ENCODE measurements at regions not wholly inside any gene's neighbourhood (a gene's known extent, or its start where the extent isn't known, plus 50 kb on each side); places are given as distances from the start of the nearest gene placed in this dataset.
A peak's percentile ranks its signal among the peaks of the same experiment; 100 is the strongest.

DNA sequence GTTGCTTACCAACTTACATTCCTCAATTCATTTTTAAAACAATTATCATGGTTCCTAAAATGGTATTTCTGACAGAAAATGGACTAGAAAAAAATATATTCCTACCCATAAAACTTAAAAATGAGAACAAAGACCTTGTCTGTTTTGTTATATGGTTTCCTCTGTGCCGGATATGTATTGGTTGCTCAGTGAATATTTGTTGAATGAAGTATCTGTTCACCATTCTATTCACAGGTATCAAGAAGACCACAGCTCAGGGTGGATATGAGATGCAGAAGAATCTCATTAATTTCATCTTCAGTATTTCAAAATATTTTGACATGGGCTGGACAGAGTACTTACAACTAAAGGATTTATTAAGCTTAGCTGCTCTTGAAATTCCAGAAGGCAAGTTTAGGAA is 58.1 kb downstream of the TUSC7 start:
- no peak for DNase-seq
- Histone ChIP-seq H3K4me3 (no peak overlapping the region), H3K9me3 (no peaks in the 10 kb centered on the region), H3K27me3 (no peaks in the 10 kb centered on the region), H3K36me3 (no peaks in the 10 kb centered on the region), H3K4me1 (no peaks in the 10 kb centered on the region), H3K27ac (no peak overlapping the region)
- no peak for TF ChIP-seq CTCF (IDR thresholded peaks at IDR 0.05)
- intact Hi-C loops (cut with DNase I; ENCODE audit: low total_unique reads) = no loop called here

DNA sequence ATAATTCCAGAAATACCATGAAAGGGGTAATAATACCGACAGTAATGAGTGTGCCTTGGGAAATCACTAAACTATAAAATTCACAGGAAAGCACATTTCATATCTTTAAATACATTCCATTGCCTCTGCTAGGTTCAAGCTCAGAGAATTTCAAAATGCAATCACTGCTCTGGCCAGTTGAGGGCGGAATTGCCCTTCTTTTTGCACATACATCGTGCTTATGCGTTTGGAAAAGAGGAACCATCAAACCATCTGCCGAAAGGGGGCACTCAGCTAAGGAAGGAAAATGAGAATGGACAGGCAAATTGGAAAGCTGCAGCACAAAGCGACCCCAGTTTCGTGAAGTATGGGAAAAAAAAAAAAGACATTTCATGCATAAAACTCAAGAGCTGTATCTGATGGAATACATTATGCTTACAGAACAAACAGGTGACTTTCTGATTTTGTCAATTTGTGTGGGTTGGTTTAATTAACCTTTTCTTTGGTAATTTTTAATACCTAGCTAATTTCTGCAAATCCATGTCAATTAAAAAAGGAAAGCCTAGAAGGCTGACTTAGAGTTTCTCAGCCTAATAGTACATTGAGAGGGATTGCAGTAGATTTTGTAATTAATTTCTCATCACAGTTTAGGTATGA is 61.4 kb downstream of the TUSC7 start:
- intact Hi-C loops (cut with DNase I; ENCODE audit: low total_unique reads) = loop anchor here (10.0 kb wide), 1 partner anchor 754 kb away; no protein-coding TSS in a partner anchor
- DNase-seq = peak; percentile 64 to 68
- Histone ChIP-seq H3K27ac (no peak overlapping the region), H3K27me3 (no peaks in the 10 kb centered on the region), H3K36me3 (no peaks in the 10 kb centered on the region), H3K4me3 (no peak overlapping the region), H3K4me1 (no peaks in the 10 kb centered on the region), H3K9me3 (no peaks in the 10 kb centered on the region)
- peak; percentile 68 to 77 for TF ChIP-seq CTCF (IDR thresholded peaks at IDR 0.05)

DNA sequence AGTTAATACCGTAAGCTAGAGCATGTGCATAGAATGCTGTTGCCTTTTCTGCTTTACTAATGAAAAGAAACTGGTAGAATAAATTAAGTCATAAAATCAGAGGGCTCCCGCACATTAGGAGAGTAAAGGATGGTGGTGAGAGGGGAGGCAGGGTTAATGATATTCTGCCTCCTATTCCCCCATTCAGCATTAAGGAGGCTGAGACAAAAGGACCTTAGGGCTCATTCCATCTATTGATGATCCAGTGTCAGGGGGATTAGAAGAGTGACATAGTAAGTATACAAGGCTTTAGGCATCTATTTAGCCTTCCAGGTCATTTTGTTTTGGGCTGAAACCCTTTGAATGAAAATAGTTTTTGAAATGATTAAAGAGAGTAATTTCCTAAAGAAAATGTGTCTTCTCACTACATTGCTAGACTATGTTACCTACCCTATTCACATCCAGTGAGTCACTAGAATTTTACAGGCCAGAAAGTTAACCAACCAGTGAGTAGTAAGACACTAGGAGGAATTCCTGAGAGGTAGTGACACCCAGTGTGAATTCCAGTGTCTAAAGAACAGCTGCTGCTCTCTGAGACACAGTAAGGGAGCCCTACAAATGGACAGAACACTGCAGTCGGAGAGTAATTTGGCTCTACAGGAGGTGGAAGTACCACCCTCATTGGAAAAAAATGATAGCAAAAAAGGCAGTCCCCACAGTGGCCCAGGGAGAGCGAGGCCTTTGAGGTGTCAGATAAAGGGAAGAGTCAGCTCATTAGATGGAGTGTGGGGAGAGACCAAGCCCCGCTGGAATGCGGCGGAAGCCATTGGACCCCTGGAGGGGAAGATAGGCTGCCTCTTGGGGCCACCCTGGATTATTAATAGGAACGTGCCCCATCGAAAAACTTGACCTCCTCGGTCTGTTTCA is 67.6 kb downstream of the TUSC7 start:
- H3K4me3 ChIP-seq = no peak overlapping the region
- intact Hi-C loops (cut with DNase I; ENCODE audit: low total_unique reads) = loop anchor here (10.0 kb wide), 1 partner anchor 748 kb away; no protein-coding TSS in a partner anchor
- DNase-seq = no peak
- H3K27me3 ChIP-seq = no peaks in the 10 kb centered on the region
- H3K27ac ChIP-seq = no peak overlapping the region
- no peak for TF ChIP-seq CTCF (IDR thresholded peaks at IDR 0.05)
- H3K9me3 ChIP-seq = no peaks in the 10 kb centered on the region
- H3K4me1 ChIP-seq = no peaks in the 10 kb centered on the region
- no peaks in the 10 kb centered on the region for H3K36me3 ChIP-seq

GRCh38 chr3:116785226-116785625 is 75.6 kb downstream of the TUSC7 start:
- intact Hi-C loops (cut with DNase I; ENCODE audit: low total_unique reads) = no loop called here
- Histone ChIP-seq H3K36me3 (no peaks in the 10 kb centered on the region), H3K27ac (no peak overlapping the region), H3K4me1 (peaks cover 0 to 6% (median 2%) of the 10 kb centered on the region in 4 donors), H3K27me3 (no peaks in the 10 kb centered on the region), H3K4me3 (no peak overlapping the region), H3K9me3 (no peaks in the 10 kb centered on the region)
- no peak for TF ChIP-seq CTCF (IDR thresholded peaks at IDR 0.05)
- DNase-seq = no peak

- Histone ChIP-seq H3K27me3 (no peaks in the 10 kb centered on the region), H3K36me3 (no peaks in the 10 kb centered on the region), H3K4me1 (no peaks in the 10 kb centered on the region), H3K9me3 (no peaks in the 10 kb centered on the region), H3K27ac (no peak overlapping the region), H3K4me3 (no peak overlapping the region)
- intact Hi-C loops (cut with DNase I; ENCODE audit: low total_unique reads) = no loop called here
- no peak for TF ChIP-seq CTCF (IDR thresholded peaks at IDR 0.05)
- no peak for DNase-seq
Measured at GRCh38 chr3:116802651-116803050, 93.1 kb downstream of the TUSC7 start.
